NCI-H345 treated with DMSO at 0.1 percent for 48 hours (cell line): ENCODE measurements at regions not wholly inside any gene's neighbourhood (a gene's known extent, or its start where the extent isn't known, plus 50 kb on each side); places are given as distances from the start of the nearest gene placed in this dataset.
A peak's percentile ranks its signal among the peaks of the same experiment; 100 is the strongest.
"Not testable (repeated sequence)": the region's sequence is repeated elsewhere in the genome, so short reads cannot be mapped to it uniquely, and the experiment has no call there.

Experiments used
- DNase-seq: peaks from one replicate; lab custom pipeline; 2025; ENCODE audit not compliant: unreplicated experiment; lab: John Stamatoyannopoulos, UW

- DNase-seq: no peak
Measured at GRCh38 chr12:20017802-20018201, 350.5 kb upstream of the PDE3A start.

- DNase-seq: no peak
Measured at GRCh38 chr12:20018406-20018805, 349.9 kb upstream of the PDE3A start.

GRCh38 chr12:20024194-20024593 is 344.1 kb upstream of the PDE3A start:
- no peak for DNase-seq

- DNase-seq: no peak
Measured at GRCh38 chr12:20028033-20028432, 340.3 kb upstream of the PDE3A start.

- no peak for DNase-seq
Measured at GRCh38 chr12:20030826-20031225, 337.5 kb upstream of the PDE3A start.

GRCh38 chr12:20039562-20039961 is 328.8 kb upstream of the PDE3A start:
- DNase-seq: no peak

GRCh38 chr12:20040184-20040583 is 328.2 kb upstream of the PDE3A start:
- DNase-seq: no peak

- no peak for DNase-seq
Measured at GRCh38 chr12:20040831-20041230, 327.5 kb upstream of the PDE3A start.

- no peak for DNase-seq
Measured at GRCh38 chr12:20044351-20044750, 324.0 kb upstream of the PDE3A start.

- no peak for DNase-seq
Measured at GRCh38 chr12:20044846-20045245, 323.5 kb upstream of the PDE3A start.

- no peak for DNase-seq
Measured at GRCh38 chr12:20047901-20048300, 320.4 kb upstream of the PDE3A start.

- no peak for DNase-seq
Measured at GRCh38 chr12:20050221-20050620, 318.1 kb upstream of the PDE3A start.

- DNase-seq: no peak
Measured at GRCh38 chr12:20053782-20054181, 314.6 kb upstream of the PDE3A start.

- no peak for DNase-seq
Measured at GRCh38 chr12:20055856-20056255, 312.5 kb upstream of the PDE3A start.

GRCh38 chr12:20057398-20057797 is 310.9 kb upstream of the PDE3A start:
- no peak for DNase-seq

GRCh38 chr12:20063116-20063515 is 305.2 kb upstream of the PDE3A start:
- no peak for DNase-seq

- DNase-seq: no peak
Measured at GRCh38 chr12:20077618-20078017, 290.7 kb upstream of the PDE3A start.

- DNase-seq: no peak
Measured at GRCh38 chr12:20089077-20089476, 279.3 kb upstream of the PDE3A start.

- not testable (repeated sequence) for DNase-seq
Measured at GRCh38 chr12:20093190-20093810, 275.0 kb upstream of the PDE3A start.

- no peak for DNase-seq
Measured at GRCh38 chr12:20096430-20096829, 271.9 kb upstream of the PDE3A start.

- no peak for DNase-seq
Measured at GRCh38 chr12:20097626-20098025, 270.7 kb upstream of the PDE3A start.

GRCh38 chr12:20099395-20100183 is 268.7 kb upstream of the PDE3A start:
- DNase-seq: peak; percentile 72

- DNase-seq: no peak
Measured at GRCh38 chr12:20101046-20101445, 267.3 kb upstream of the PDE3A start.
